ENCODE measurements at regions not wholly inside any gene's neighbourhood (a gene's known extent, or its start where the extent isn't known, plus 50 kb on each side); places are given as distances from the start of the nearest gene placed in this dataset.
"Not testable (repeated sequence)": the region's sequence is repeated elsewhere in the genome, so short reads cannot be mapped to it uniquely, and the experiment has no call there.

- no peak for DNase-seq
These were observed 288.5 kb upstream of the POT1 start for GRCh38 chr7:125218076-125218475.

GRCh38 chr7:125201002-125201401, 271.4 kb upstream of the POT1 start:
- no peak for DNase-seq

- no peak for DNase-seq
These were observed 268.2 kb upstream of the POT1 start for GRCh38 chr7:125197731-125198393.

- DNase-seq = peak; percentile 25
These were observed 265.5 kb upstream of the POT1 start for GRCh38 chr7:125195156-125195555.

- DNase-seq = no peak
These were observed 263.6 kb upstream of the POT1 start for GRCh38 chr7:125193263-125193662.

- DNase-seq = peak; percentile 9
These were observed 255.2 kb upstream of the POT1 start for GRCh38 chr7:125184801-125185200.

- not testable (repeated sequence) for DNase-seq
These were observed 252.1 kb upstream of the POT1 start for GRCh38 chr7:125181569-125182267.

GRCh38 chr7:125173571-125173970, 243.9 kb upstream of the POT1 start:
- peak; percentile 18 for DNase-seq

GRCh38 chr7:125169088-125169487, 239.5 kb upstream of the POT1 start:
- DNase-seq = no peak

GRCh38 chr7:125154930-125155329, 225.3 kb upstream of the POT1 start:
- DNase-seq = no peak

- DNase-seq = no peak
These were observed 219.5 kb upstream of the POT1 start for GRCh38 chr7:125149151-125149550.

- no peak for DNase-seq
These were observed 217.4 kb upstream of the POT1 start for GRCh38 chr7:125147047-125147446.

- peak; percentile 61 for DNase-seq
These were observed 207.3 kb upstream of the POT1 start for GRCh38 chr7:125136755-125137532.

GRCh38 chr7:125136341-125136740, 206.7 kb upstream of the POT1 start:
- no peak for DNase-seq

GRCh38 chr7:125130173-125130572, 200.5 kb upstream of the POT1 start:
- DNase-seq = no peak

GRCh38 chr7:125127304-125127703, 197.7 kb upstream of the POT1 start:
- no peak for DNase-seq

- peak; percentile 8 for DNase-seq
These were observed 196.8 kb upstream of the POT1 start for GRCh38 chr7:125126376-125126775.

GRCh38 chr7:125125315-125125714, 195.7 kb upstream of the POT1 start:
- DNase-seq = no peak

- DNase-seq = peak; percentile 48
These were observed 192.5 kb upstream of the POT1 start for GRCh38 chr7:125122173-125122572.

- DNase-seq = no peak
These were observed 190.0 kb upstream of the POT1 start for GRCh38 chr7:125119559-125120115.

- peak; percentile 18 for DNase-seq
These were observed 188.8 kb upstream of the POT1 start for GRCh38 chr7:125118444-125118843.

GRCh38 chr7:125112850-125113249, 183.2 kb upstream of the POT1 start:
- peak; percentile 45 for DNase-seq

- DNase-seq = no peak
These were observed 169.9 kb upstream of the POT1 start for GRCh38 chr7:125099519-125099918.

All from HCEC 1CT (cell line).